ENCODE measurements at regions not wholly inside any gene's neighbourhood (a gene's known extent, or its start where the extent isn't known, plus 50 kb on each side); places are given as distances from the start of the nearest gene placed in this dataset.
"Not testable (repeated sequence)": the region's sequence is repeated elsewhere in the genome, so short reads cannot be mapped to it uniquely, and the experiment has no call there.

DNA sequence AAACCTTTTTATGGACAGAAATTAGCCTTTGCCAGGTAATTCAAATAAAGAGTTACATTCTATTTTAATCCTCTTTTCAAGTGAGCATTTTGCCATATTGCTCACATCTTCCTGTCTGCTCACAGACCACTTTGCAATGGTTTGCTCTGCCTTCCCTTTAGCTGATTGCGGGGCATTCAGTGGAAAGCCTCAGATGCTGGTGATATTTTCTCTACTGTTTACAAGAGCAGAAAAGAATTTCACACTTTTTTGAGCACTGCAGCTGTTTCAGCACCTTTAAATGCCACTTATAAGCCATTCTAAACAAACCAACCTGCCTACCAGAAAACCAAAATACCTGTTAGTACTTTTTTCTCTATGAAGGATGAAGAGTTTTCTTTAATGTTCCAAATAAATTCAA lies 195.7 kb upstream of the LRIG3 start:
- in situ Hi-C loops (cut with MboI; ENCODE audit: low pct_unique_long_range_greater_than_20kb, low sequenced_read_pairs, unreplicated experiment) = no loop called here
- TF ChIP-seq, protein P1, sequence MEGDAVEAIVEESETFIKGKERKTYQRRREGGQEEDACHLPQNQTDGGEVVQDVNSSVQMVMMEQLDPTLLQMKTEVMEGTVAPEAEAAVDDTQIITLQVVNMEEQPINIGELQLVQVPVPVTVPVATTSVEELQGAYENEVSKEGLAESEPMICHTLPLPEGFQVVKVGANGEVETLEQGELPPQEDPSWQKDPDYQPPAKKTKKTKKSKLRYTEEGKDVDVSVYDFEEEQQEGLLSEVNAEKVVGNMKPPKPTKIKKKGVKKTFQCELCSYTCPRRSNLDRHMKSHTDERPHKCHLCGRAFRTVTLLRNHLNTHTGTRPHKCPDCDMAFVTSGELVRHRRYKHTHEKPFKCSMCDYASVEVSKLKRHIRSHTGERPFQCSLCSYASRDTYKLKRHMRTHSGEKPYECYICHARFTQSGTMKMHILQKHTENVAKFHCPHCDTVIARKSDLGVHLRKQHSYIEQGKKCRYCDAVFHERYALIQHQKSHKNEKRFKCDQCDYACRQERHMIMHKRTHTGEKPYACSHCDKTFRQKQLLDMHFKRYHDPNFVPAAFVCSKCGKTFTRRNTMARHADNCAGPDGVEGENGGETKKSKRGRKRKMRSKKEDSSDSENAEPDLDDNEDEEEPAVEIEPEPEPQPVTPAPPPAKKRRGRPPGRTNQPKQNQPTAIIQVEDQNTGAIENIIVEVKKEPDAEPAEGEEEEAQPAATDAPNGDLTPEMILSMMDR (IDR thresholded peaks at IDR 0.05; ENCODE audit: extremely low read depth, insufficient read depth, missing control alignments) = no peak
- no peak for DNase-seq (ENCODE audit: low spot score)

DNA sequence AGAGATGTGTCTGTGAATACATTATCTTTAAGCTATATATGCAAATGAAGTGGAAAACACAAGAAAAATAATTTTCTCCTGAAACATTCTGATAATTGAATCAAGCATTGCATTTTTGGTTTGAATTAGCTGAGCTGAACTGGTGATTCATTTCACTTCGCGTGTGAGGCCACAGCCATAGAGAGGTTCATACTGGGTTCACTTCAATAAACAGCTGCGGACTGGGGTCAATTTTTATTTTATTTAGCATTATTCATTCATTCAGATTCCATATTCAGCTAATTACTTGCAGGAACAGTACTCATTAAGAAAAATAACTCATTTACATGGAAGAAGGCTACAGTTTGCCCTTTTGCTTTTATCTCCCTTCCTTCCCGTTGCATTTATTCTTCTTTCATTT lies 195.2 kb upstream of the LRIG3 start:
- no peak for DNase-seq (ENCODE audit: low spot score)
- TF ChIP-seq, protein P1 (IDR thresholded peaks at IDR 0.05; ENCODE audit: extremely low read depth, insufficient read depth, missing control alignments) = no peak
- in situ Hi-C loops (cut with MboI; ENCODE audit: low pct_unique_long_range_greater_than_20kb, low sequenced_read_pairs, unreplicated experiment) = no loop called here

DNA sequence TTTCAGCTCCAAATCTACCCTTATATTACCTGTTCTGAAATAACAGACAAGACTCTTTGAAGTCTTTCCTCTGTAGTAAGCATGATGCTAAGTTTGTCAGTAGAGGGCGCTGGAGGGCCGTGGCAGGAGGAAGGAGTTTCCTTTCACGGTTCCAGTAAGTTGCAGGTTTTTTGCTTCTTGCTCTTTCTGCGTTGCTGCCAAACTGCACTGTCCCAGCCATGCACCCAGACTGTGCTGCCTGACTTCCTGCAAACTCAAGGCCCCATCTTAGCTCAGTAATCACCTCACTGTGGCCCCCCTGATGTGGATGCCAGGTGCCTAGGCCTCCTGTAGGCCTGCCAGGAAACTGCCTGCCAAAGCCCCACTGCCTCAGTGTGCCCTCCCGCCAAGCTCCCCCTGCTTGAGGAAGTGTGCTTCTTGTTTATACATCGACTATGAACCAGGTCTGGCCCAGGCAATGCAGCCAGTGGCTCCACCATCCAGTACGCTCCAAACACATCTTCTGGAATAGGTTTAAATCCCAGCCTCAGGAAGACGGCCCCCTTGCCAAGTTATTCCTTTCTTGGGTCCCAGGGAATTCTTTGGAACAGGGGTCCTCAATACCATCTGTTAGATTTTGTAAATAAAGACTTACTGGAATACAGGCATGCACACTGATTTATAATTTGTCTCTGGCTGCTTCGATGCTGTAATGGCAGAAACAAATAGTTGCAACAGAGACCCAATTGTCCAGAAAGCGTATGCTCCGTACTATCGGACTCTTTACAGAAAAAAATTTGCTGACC lies 193.7 kb upstream of the LRIG3 start:
- TF ChIP-seq, protein P1 (IDR thresholded peaks at IDR 0.05; ENCODE audit: extremely low read depth, insufficient read depth, missing control alignments) = peak; percentile 87
- DNase-seq (ENCODE audit: low spot score) = peak; percentile 51
- in situ Hi-C loops (cut with MboI; ENCODE audit: low pct_unique_long_range_greater_than_20kb, low sequenced_read_pairs, unreplicated experiment) = no loop called here

DNA sequence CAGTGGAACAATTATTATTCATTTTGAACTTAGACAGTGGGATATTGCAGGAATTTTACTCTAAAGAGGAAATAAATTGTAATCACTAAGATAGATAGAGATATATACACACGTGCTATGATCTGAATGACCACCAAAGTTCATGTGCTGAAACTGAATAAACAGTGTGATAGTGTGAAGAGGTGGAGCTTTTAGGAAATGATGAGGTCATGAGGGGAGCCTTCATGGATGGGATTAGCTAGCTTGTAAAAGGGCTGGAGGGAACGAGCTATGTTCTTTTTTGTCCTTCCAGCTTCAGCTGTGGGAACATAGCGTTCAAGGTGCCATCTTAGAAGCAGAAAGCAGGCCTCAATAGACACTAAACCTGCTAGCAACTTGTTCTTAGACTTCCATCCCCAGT lies 191.5 kb upstream of the LRIG3 start:
- no peak for DNase-seq (ENCODE audit: low spot score)
- TF ChIP-seq, protein P1 (IDR thresholded peaks at IDR 0.05; ENCODE audit: extremely low read depth, insufficient read depth, missing control alignments) = no peak
- in situ Hi-C loops (cut with MboI; ENCODE audit: low pct_unique_long_range_greater_than_20kb, low sequenced_read_pairs, unreplicated experiment) = no loop called here

DNA sequence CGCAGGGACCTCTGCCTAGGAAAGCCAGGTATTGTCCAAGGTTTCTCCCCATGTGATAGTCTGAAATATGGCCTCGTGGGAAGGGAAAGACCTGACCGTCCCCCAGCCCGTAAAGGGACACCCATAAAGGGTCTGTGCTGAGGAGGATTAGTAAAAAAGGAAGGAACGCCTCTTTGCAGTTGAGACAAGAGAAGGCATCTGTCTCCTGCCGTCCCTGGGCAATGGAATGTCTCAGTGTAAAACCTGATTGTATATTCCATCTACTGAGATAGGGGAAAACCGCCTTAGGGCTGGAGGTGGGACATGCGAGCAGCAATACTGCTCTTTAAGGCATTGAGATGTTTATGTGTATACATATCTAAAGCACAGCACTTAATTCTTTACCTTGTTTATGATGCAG lies 188.2 kb upstream of the LRIG3 start:
- in situ Hi-C loops (cut with MboI; ENCODE audit: low pct_unique_long_range_greater_than_20kb, low sequenced_read_pairs, unreplicated experiment); DNase-seq (ENCODE audit: low spot score): not testable (repeated sequence)

DNA sequence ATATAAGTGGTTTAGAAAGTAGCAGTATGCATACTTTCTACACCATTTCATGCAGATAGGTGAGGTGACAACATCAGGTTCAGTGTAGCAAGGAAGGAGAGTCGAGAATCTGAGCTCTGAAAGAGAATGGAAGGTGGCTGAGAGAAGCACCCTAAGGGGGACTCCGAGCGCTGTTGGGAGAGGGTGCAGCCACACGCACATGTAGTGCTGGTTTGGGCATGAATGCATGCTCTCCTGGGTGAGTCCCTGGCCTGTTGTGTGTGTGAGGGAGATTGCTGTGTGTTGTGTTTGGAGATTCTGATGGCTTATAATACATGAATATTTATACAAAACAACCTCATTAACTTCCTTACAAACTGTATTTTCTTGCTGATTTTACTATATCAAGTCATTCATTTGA lies 180.3 kb upstream of the LRIG3 start:
- in situ Hi-C loops (cut with MboI; ENCODE audit: low pct_unique_long_range_greater_than_20kb, low sequenced_read_pairs, unreplicated experiment) = no loop called here
- TF ChIP-seq, protein P1 (IDR thresholded peaks at IDR 0.05; ENCODE audit: extremely low read depth, insufficient read depth, missing control alignments) = no peak
- DNase-seq (ENCODE audit: low spot score) = no peak

DNA sequence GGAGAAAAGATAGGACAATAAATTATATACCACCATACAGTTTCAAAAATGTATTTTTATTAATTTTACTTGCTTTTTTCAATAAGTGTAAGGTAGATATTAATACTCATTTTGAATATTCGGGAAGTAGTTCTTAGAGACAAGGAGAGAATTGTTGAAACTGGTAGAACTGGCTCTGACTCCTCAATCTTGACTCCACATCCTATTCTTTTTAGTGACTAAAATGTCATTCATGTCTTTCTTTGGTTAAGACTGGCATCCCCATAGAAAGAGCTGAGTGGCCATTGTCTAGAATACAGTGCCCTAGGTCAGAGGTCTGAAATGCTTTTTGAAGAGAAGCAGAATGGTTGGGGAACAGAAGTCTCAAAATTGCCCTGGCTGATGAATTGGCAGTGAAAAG lies 177.6 kb upstream of the LRIG3 start:
- in situ Hi-C loops (cut with MboI; ENCODE audit: low pct_unique_long_range_greater_than_20kb, low sequenced_read_pairs, unreplicated experiment) = no loop called here
- TF ChIP-seq, protein P1 (IDR thresholded peaks at IDR 0.05; ENCODE audit: extremely low read depth, insufficient read depth, missing control alignments) = no peak
- DNase-seq (ENCODE audit: low spot score) = no peak

All from GM13977 (cell line).